OCI-LY1 (cell line): ENCODE measurements at regions not wholly inside any gene's neighbourhood (a gene's known extent, or its start where the extent isn't known, plus 50 kb on each side); places are given as distances from the start of the nearest gene placed in this dataset.

ENCODE experiments used
- H2AFZ ChIP-seq: fragments of 200-600 bp; sonication (generic), shearing (Covaris generic); 2 replicates; pipeline ENCODE4 v1.6.0; 2014; ENCODE audit warnings: antibody characterized with exemption, mild to moderate bottlenecking, low read length
- H3F3A ChIP-seq: fragments of 200-600 bp; sonication (generic), shearing (Covaris generic); 2 replicates; pipeline ENCODE4 v1.6.0; 2014; ENCODE audit warnings: mild to moderate bottlenecking, antibody characterized with exemption, low read length, moderate library complexity; ENCODE audit not compliant: insufficient read depth
- H3K27ac ChIP-seq: fragments of 200-600 bp; sonication (generic); 2 replicates; pipeline ENCODE4 v1.5.1; 2014; ENCODE audit warnings: low read length, mixed run types, mild to moderate bottlenecking, low read depth; ENCODE audit not compliant: poor library complexity, severe bottlenecking
- H3K27me3 ChIP-seq: fragments of 200-600 bp; sonication (generic); 2 replicates; pipeline ENCODE4 v1.6.0; 2014; ENCODE audit warnings: antibody characterized with exemption, mild to moderate bottlenecking, low read length, moderate library complexity; ENCODE audit not compliant: insufficient read depth
- H3K36me3 ChIP-seq: fragments of 200-600 bp; sonication (generic); 2 replicates; pipeline ENCODE4 v1.6.1; 2014; ENCODE audit warnings: mild to moderate bottlenecking, antibody characterized with exemption, low read length, moderate library complexity, mixed read lengths; ENCODE audit not compliant: insufficient read depth
- H3K4me1 ChIP-seq: fragments of 200-600 bp; sonication (generic); 2 replicates; pipeline ENCODE4 v1.5.1; 2014; ENCODE audit warnings: mild to moderate bottlenecking, low read length, moderate library complexity; ENCODE audit not compliant: insufficient read depth, severe bottlenecking
- H3K4me2 ChIP-seq: fragments of 200-600 bp; sonication (generic), shearing (Covaris generic); 2 replicates; pipeline ENCODE4 v1.6.1; 2014; ENCODE audit warnings: low read length
- H3K4me3 ChIP-seq: fragments of 200-600 bp; sonication (generic); 2 replicates; pipeline ENCODE4 v1.5.1; 2014; ENCODE audit warnings: low read length, low read depth, mild to moderate bottlenecking, mixed read lengths; ENCODE audit not compliant: poor library complexity, severe bottlenecking
- H3K79me2 ChIP-seq: fragments of 200-600 bp; shearing (Covaris generic); 2 replicates; pipeline ENCODE4 v1.6.1; 2016; ENCODE audit warnings: mixed run types, low read length, mixed read lengths; ENCODE audit not compliant: insufficient read depth
- H3K9ac ChIP-seq: fragments of 200-600 bp; sonication (generic), shearing (Covaris generic); 2 replicates; pipeline ENCODE4 v1.6.1; 2014; ENCODE audit warnings: mild to moderate bottlenecking, low read length, mixed read lengths
- H3K9me2 ChIP-seq: fragments of 200-600 bp; sonication (generic), shearing (Covaris generic); 2 replicates; pipeline ENCODE4 v1.6.1; 2014; ENCODE audit warnings: low read depth, mild to moderate bottlenecking, low read length, mixed read lengths
- H3K9me3 ChIP-seq: fragments of 200-600 bp; shearing (Covaris generic); 2 replicates; pipeline ENCODE4 v1.6.1; 2014; ENCODE audit warnings: low read length, mixed read lengths
- H4K20me1 ChIP-seq: fragments of 200-600 bp; sonication (generic), shearing (Covaris generic); 2 replicates; pipeline ENCODE4 v1.6.0; 2016; ENCODE audit warnings: mild to moderate bottlenecking, low read length; ENCODE audit not compliant: insufficient read depth
- EZH2 ChIP-seq: fragments of 200-600 bp; sonication (generic), shearing (Covaris generic); IDR thresholded peaks from 2 replicates; pipeline ENCODE4 v1.8.0; 2017; ENCODE audit warnings: borderline replicate concordance, mixed run types, mild to moderate bottlenecking, antibody characterized with exemption, low read length, moderate library complexity, mixed read lengths
- TF ChIP-seq, protein P1 (sequence below): fragments of 200-600 bp; sonication (generic), shearing (Covaris generic); IDR thresholded peaks from 2 replicates; pipeline ENCODE4 v1.5.1; 2017; ENCODE audit warnings: mild to moderate bottlenecking, antibody characterized with exemption, low read length, moderate library complexity, mixed read lengths

GRCh38 chr21:18636897-18637296, 233.3 kb upstream of the TMPRSS15 start:
- Histone ChIP-seq H2AFZ (no peak overlapping the region), H3K4me1 (no peaks in the 10 kb centered on the region), H3F3A (no peaks in the 10 kb centered on the region), H3K79me2 (no peaks in the 10 kb centered on the region), H3K4me3 (no peak overlapping the region), H3K27me3 (no peaks in the 10 kb centered on the region), H3K27ac (no peak overlapping the region), H3K9me3 (no peaks in the 10 kb centered on the region), H3K4me2 (no peak overlapping the region), H3K9ac (no peak overlapping the region), H3K9me2 (no peaks in the 10 kb centered on the region), H4K20me1 (no peaks in the 10 kb centered on the region), H3K36me3 (no peaks in the 10 kb centered on the region)
- no peak for TF ChIP-seq EZH2
- TF ChIP-seq, protein P1, sequence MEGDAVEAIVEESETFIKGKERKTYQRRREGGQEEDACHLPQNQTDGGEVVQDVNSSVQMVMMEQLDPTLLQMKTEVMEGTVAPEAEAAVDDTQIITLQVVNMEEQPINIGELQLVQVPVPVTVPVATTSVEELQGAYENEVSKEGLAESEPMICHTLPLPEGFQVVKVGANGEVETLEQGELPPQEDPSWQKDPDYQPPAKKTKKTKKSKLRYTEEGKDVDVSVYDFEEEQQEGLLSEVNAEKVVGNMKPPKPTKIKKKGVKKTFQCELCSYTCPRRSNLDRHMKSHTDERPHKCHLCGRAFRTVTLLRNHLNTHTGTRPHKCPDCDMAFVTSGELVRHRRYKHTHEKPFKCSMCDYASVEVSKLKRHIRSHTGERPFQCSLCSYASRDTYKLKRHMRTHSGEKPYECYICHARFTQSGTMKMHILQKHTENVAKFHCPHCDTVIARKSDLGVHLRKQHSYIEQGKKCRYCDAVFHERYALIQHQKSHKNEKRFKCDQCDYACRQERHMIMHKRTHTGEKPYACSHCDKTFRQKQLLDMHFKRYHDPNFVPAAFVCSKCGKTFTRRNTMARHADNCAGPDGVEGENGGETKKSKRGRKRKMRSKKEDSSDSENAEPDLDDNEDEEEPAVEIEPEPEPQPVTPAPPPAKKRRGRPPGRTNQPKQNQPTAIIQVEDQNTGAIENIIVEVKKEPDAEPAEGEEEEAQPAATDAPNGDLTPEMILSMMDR, result no peak

DNA sequence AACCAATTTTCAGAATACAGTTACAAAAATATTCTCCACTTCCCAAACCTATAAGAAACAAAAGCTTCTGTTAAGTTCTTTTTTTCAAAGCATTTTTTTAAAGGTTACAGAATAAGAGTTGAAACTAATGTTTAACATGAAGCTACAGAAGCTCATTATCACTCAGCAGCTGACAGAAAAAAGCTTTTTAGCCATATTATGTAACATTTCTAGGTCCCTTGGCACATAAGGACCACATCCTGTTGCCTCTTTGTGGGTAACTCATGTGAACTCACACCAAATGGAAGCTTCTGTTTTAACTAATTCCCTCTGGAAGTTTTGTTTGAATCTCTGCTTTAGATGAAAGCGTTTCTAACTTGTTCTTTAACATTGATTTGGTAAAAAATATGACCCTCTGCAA, 242.5 kb upstream of the TMPRSS15 start:
- no peak overlapping the region for H3K4me3 ChIP-seq
- H2AFZ ChIP-seq, result no peak overlapping the region
- H3K9me3 ChIP-seq, result no peaks in the 10 kb centered on the region
- H3K4me2 ChIP-seq, result no peak overlapping the region
- H3K27me3 ChIP-seq, result no peaks in the 10 kb centered on the region
- H3K4me1 ChIP-seq, result no peaks in the 10 kb centered on the region
- no peaks in the 10 kb centered on the region for H4K20me1 ChIP-seq
- no peak overlapping the region for H3K27ac ChIP-seq
- TF ChIP-seq EZH2, result no peak
- TF ChIP-seq, protein P1, result no peak
- no peak overlapping the region for H3K9ac ChIP-seq
- H3K36me3 ChIP-seq, result no peaks in the 10 kb centered on the region
- no peaks in the 10 kb centered on the region for H3K9me2 ChIP-seq
- no peaks in the 10 kb centered on the region for H3K79me2 ChIP-seq
- no peaks in the 10 kb centered on the region for H3F3A ChIP-seq

GRCh38 chr21:18655931-18656330, 252.3 kb upstream of the TMPRSS15 start:
- no peaks in the 10 kb centered on the region for H3K9me3 ChIP-seq
- no peaks in the 10 kb centered on the region for H3K27me3 ChIP-seq
- no peak overlapping the region for H2AFZ ChIP-seq
- no peak overlapping the region for H3K4me2 ChIP-seq
- no peaks in the 10 kb centered on the region for H3K4me1 ChIP-seq
- no peaks in the 10 kb centered on the region for H3K79me2 ChIP-seq
- H3K9ac ChIP-seq, result no peak overlapping the region
- no peak for TF ChIP-seq EZH2
- H3K27ac ChIP-seq, result no peak overlapping the region
- H3K9me2 ChIP-seq, result no peaks in the 10 kb centered on the region
- H3K36me3 ChIP-seq, result no peaks in the 10 kb centered on the region
- no peaks in the 10 kb centered on the region for H3F3A ChIP-seq
- no peak overlapping the region for H3K4me3 ChIP-seq
- no peaks in the 10 kb centered on the region for H4K20me1 ChIP-seq

GRCh38 chr21:18661842-18662241, 258.3 kb upstream of the TMPRSS15 start:
- Histone ChIP-seq H4K20me1 (no peaks in the 10 kb centered on the region), H3K27ac (no peak overlapping the region), H3K27me3 (no peaks in the 10 kb centered on the region), H3K4me3 (no peak overlapping the region), H3K9me2 (no peaks in the 10 kb centered on the region), H3K4me1 (no peaks in the 10 kb centered on the region), H3F3A (no peaks in the 10 kb centered on the region), H3K4me2 (no peak overlapping the region), H3K9ac (no peak overlapping the region), H3K9me3 (no peaks in the 10 kb centered on the region), H3K36me3 (no peaks in the 10 kb centered on the region), H3K79me2 (no peaks in the 10 kb centered on the region), H2AFZ (no peak overlapping the region)
- TF ChIP-seq, protein P1, result no peak
- TF ChIP-seq EZH2, result no peak
